GM19025 (cell line): ENCODE measurements at regions not wholly inside any gene's neighbourhood (a gene's known extent, or its start where the extent isn't known, plus 50 kb on each side); places are given as distances from the start of the nearest gene placed in this dataset.
A peak's percentile ranks its signal among the peaks of the same experiment; 100 is the strongest.
"Not testable (repeated sequence)": the region's sequence is repeated elsewhere in the genome, so short reads cannot be mapped to it uniquely, and the experiment has no call there.

Experiments used
- ATAC-seq: cut with Tn5 transposase; IDR thresholded peaks from one replicate; pipeline ENCODE4 v1.9.1; 2021; ENCODE audit warnings: mild to moderate bottlenecking, low read depth, moderate library complexity; ENCODE audit not compliant: unreplicated experiment

DNA sequence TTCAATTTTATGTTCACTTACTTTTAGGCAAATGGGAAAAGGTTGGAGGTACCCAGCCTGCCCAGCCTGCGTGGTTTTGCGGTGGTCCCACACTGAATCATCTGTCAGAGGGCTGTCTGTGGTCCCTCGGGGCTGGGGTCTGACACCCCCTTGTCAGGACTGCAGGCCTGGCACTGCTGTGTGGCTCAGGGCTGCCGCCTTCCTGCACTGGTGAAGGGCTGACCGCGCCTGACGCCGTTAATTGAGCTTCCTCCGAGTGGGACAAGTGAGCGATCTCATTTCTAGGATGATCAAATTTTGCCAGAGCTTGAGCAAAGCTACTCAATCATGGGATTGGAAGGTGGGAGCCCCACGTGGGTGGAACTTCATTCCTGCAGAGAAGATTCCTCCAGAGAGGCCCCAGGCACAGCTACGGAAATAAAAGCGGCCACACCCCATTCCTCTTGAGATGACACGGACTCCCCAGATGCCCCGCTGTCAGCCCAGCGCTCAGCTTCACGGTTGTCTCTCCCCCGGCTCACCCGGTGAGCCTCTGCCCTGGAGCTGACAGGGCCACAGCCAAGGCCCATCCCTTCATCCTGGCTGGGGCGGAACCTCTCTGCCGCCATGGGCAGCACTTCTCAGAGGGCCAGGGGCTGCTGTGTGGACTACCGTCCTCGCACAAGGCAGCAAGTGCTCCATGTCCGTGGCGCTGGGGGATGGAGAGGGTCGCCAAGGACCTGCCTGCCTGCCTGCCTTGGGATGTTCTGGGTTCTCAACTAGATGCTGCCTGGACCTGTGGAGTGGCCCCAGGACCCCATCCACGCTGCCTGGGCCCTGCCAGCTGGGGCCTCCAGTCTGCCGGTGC lies 215.5 kb upstream of the SGCG start:
- not testable (repeated sequence) for ATAC-seq

DNA sequence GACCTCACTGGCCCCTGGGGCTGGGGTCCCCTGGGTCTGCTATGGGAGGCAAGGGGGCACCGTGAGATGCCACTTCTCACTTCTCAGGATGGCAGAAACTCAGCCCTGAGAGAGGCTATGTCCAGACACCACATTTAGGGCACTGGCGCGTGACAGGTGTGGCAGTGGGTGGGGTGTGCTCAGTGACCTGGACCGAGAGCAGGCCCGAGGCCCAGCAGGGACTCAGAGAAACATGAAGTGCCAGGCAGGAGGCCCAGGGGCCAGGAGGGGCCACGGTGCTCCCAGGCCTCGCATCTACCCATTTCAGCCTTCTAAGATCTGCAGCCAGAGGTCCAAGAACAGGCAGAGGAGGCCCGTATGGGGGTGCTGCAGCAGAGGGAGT lies 214.9 kb upstream of the SGCG start:
- ATAC-seq, result not testable (repeated sequence)

DNA sequence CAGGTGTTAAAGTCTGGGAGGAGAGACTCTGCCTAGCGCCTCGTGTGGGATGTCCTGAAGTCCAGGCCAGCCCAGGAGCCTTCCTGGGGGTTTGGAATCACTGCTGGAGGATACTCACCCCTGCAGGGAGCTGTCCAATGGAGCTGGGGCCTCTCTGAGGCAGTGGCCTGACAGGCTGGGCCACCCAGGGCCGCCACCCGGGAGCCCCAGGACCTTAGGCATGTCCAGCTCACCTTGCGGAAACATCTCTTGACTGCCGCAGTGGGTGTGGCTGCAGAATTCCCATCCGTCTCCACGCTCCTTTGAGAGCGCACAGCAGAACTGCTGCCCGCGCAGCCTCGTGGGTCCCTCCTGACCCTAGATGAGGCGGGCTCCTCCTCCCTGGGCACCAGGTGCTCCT lies 214.0 kb upstream of the SGCG start:
- ATAC-seq, result not testable (repeated sequence)

DNA sequence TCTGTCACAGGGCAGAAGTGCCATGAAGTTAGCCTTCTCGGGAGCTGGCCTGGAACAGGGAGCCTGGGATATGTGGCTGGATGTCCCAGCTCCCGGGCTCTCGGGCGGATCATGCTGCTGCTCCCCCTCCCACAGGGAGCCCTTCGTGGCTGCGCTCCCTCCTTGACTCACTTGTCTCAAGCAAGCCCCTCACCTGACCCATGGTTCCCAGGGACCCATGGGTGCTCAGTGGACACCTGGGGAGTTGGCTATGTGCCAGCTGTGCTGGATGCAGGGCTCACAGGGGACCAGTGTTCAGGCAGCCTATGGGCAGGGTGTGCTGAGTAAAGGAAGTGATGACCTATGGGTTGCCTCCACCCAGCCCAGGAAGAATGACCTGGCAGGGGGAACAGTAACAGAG lies 213.1 kb upstream of the SGCG start:
- ATAC-seq, result no peak

DNA sequence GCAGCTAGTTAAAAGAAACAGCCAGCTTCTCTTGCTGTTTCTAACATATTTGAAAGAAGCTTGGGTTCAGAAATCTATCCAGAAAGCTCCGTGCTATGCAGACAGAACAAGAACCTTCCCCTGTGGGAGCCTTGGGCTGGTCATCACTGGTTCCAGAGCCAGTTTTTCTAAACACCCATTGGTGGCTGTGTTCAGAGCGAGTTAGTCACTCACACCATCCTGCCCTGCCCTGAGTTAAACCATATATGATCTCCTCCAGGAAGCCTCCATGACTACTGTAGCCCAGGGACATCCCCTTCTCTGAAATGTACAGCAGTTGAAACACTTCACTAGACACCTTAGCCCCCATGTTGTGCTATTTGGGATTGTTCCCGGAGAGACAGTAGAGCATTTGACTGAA lies 200.8 kb upstream of the SGCG start:
- no peak for ATAC-seq

DNA sequence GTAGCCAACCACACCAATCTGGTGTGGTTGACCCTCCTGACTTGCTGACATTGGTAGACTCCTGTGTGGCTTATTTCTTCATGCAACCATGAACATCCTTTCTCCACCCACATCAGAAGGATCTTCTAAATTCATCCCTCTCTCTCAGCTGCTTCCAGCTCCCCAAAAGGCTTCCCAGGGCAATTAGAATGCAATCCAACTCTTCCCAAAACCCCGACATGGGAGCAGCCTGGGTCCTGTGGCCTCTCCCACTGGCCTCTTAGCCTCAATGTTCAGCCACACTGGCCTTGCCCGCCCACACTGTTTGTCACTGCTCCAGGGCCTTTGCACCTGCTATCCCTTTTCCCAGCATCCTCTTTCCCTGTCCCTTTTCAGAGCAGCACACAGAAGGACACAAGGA lies 199.8 kb upstream of the SGCG start:
- ATAC-seq, result no peak

DNA sequence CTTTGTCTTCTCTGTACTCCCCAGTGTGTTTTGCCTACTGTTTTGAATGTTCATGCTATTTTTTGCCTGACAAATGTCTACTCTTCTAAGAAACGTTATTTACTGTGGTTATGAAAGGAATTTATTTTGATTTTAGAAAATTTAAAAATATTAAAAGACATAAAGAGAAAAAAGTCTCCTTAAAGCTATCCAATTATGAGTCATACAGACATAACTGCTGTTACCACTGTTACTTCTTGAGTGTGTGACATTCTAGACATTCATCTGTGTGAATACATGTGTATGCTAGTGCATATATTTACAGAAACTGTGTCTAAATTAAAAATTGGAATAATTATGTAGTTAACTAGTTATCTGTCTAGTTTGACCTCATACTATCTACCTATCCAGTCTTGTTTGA lies 187.6 kb upstream of the SGCG start:
- no peak for ATAC-seq

DNA sequence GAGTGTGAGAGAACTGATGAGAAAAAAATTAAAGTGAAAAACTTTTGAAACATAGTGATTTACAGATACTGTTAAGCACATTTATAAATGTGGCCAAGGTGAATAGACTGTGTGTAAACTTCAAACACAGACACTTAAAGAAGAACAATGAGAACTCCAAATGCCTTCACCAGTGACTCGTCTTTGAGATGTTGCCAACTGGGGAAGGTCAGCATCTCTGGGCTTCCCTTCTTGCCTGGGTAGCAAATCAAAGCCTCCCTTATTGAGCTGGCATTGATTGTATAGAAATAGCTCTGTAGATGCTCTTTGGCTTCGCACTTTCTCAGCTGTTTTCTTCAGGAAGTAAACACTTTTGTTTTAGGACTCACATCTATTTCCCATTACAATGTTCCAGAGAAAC lies 177.3 kb upstream of the SGCG start:
- no peak for ATAC-seq

DNA sequence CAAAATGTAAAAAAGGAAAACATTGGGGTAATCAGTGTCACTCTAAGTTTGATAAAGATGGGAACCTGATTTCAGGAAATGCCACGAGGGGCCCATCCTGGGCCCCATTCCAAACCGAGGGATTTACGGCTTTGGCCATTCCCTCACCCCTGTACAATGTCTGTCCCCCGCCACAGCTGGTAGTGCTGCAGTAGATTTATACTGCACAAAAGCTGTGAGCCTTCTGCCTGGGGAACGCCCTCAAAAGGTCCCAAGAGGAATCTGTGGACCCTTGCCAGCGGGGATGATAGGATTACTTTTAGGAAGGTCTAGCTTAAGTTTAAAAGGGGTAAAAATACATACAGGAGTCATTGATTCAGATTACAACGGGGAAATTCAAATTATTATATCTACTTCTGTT lies 173.4 kb upstream of the SGCG start:
- no peak for ATAC-seq

DNA sequence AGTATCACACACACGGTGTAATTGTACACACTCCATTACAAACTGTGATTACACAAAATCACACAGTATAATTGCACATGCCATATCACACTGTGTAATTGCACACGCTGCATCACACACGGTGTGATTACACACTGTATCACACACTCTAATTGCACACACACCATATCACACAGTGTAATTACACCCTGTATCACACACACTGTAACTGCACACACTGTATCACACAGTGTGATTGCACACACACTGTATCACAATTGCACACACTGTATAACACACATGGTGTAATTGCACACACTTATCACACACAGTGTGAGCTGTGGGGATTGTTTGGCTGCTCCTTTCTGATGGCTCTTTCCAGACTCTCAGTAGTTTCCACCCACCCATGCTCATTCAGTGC lies 162.6 kb upstream of the SGCG start:
- ATAC-seq, result no peak

DNA sequence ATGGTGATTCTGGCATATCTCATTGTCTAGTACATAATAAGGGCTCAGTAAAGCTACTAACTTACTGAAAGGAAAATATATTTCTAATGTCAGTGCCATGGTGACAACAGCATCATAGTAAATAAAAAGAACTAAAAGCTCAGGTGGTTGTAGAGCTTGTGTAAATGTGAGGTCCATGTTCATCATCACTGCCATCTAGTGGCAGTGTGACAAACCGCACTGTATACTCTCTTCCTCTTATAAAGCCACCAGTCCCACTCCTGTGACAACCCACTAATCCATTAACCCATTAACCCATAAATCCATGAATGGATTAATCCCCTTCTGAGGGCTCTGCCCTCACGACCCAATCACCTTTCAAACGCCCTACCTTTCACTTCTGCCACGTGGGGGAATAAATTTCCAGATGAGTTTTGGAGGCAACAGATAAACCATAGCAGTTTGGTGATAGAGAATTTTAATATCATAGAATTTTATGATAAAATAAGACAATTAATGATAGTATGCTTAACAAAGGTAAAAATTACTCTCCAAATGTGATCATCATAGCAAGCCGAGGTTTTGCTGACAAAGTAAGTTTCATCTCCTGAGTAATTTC lies 160.4 kb upstream of the SGCG start:
- ATAC-seq, result peak; percentile 92

DNA sequence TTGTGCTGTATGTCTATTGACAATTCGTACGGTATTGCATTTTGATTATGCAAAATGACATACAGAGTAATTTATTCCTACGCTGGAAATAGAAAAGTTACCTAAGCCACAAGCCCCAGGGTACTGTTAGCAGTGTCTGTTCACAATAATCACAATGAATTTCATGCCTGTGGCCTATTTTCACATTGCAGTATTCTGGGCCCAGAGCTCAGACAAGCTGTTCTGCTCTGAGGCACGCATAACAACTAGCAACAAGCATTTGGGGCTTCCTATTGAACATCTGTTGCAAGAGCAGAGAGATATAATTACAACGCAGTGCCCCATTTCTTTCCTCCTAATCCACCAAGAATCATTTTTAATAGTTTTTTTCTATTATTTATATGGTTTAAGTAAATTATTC lies 158.9 kb upstream of the SGCG start:
- ATAC-seq, result no peak

DNA sequence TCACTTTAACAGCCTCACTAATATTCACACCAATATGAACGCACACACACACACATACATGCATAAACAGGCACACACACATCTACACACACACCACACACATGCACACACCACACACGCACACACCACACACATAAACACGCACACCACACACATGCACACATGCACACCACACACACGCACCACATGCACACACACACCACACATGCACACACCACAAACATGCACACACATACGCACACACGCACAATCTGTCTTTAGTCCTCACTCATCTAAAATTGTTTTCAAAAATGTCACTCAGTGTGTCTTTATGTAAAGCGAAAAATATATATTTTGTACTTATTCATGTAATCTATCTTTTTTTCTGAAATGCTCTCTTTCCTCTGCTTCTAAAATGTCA lies 158.1 kb upstream of the SGCG start:
- no peak for ATAC-seq

DNA sequence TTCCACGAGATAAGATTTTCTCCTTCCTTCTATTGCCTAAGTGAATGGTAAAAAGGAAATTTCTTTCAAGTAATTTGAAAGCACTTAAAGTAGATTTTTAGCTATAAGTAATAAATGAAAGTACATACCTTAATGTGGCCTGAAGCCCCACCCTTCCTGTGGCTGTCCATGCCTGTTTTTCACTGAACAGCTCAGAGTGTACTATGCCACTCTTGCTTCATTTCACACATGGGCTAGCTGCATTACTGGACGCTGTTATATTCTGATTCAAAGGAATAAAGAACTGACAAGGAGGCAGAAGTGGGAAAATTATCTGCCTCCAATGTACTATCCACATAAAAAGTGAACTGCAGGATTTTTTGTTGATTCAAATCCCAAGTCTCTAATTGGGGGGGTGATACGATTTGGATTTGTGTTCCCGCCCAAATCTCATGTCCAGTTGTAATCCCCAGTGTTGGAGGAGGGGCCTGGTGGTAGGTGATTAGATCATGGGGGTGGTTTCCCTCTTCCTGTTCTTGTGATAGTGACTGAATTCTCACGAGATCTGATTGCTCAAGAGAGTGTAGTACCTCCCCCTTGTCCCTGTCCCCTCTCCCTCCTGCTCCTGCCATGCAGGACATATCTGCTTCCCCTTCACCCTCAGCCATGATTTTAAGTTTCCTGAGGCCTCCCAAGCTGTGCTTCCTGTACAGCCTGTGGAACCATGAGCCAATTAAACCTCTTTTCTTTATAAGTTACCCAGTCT lies 154.7 kb upstream of the SGCG start:
- no peak for ATAC-seq

DNA sequence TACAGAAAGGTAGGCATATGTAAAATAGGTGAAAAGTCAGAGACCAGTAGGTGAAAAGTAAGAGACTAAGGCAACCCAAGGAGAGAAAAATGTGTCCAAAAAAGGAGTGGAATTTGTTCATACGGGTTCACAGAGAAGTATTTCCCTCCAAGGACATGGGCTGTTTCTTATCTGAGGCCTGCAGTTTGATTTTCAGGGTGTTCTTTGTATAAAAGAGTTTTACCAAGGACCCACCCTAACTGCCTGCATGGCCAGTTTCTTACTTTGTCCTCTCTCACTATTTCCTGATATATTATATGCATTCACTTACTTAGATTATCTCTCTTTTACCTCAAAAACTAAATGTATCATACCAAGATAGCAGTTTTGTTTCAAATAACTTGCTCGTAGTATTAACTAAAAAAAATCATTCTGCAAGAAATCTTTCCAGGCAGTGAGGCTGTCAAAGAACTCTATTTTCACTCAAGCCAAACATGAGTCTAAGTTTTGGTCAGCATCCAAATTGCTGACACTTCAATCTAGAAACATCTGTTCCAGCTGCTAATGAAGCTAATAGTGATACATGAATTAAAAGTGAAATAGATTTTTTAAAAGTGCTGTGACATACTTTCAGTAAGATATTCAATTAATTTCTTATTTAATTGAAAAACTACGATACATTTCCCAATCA lies 141.4 kb upstream of the SGCG start:
- ATAC-seq, result no peak

DNA sequence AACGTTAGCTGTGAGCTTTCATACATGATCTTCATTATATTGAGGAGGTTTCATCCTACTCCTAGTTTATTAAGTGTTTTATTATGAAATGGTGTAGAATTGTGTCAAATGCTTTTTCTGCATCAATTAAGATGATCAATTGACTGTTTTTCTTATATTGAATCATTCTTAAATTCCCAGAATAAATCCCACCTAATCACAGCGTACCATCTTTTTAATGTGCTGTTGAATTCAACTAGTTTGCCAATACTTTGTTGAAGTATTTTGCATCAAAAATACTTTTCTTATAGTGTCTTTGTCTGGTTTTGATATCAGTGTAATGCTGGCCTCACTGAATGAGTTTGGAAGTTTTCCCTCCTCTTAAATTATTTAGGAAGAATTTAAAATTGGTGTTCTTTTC lies 138.6 kb upstream of the SGCG start:
- ATAC-seq, result no peak

DNA sequence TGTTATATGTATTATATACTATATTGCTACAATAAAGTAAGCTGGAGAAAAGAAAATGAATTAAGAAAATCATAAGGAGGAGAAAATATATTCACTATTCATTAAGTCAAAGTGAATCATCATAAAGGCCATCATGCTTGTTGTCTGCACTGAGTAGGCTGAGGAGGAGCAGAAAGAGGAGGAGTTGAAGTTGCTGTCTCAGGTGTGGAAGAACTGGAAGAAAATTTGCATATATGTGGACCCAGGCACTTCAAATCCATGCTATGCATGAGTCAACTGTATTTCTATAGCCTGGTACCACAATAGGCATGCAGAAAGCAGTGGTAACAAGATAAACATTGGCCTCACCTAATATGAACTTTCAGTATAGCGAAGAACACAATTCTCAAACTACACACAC lies 135.9 kb upstream of the SGCG start:
- ATAC-seq, result no peak

DNA sequence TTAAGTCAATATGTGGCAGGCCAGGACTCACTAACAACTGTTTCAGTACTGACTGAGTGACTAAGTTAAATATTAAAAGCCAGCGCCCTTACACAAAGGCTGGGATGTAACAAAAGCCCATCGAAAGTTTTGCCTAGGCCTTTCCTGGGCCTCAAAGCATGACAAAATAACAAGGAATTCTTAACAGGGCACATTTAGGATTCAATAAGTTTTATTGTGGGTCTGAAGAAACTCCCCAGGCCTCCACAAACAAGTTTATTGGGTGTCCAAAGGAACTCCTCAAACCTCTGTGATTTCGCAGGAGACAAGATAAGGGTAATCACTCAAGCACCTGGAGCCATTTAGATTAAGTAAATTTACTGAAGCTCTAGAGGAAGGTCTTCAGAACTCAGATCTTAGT lies 130.7 kb upstream of the SGCG start:
- no peak for ATAC-seq

DNA sequence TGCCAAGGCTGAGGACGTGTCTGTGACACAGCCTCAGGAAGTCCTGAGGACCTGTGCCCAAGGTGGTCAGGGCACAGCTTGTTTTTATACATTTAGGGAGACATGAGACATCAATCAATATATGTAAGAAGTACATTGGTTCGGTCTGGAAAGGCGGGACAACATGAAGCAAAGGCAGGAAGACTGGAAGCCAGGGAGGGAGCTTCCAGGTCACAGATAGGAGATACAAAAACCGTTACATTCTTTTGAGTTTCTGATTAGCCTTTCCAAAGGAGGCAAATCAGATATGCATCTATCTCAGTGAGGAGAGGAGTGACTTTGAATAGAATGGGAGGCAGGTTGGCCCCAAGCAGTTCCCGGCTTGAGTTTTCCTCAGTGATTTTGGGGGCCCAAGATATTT lies 127.1 kb upstream of the SGCG start:
- ATAC-seq, result not testable (repeated sequence)

DNA sequence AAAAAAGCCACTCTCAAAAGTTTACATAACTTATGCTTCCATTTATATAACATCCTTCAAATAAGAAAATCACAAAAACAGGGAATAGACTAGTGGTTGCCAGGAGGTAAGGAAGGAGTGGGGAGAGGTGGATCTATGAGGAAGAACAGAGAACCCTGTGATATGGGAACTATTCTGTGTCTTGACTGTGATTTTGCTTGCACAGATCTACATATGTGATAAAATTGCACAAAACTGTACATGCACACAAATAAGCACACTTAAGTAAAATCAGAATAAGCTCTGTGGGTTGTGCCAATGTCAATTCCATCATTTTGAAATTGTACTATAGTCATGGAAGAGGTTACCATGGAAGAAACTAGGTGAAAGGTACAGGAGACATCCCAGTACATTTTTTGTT lies 121.6 kb upstream of the SGCG start:
- ATAC-seq, result no peak

DNA sequence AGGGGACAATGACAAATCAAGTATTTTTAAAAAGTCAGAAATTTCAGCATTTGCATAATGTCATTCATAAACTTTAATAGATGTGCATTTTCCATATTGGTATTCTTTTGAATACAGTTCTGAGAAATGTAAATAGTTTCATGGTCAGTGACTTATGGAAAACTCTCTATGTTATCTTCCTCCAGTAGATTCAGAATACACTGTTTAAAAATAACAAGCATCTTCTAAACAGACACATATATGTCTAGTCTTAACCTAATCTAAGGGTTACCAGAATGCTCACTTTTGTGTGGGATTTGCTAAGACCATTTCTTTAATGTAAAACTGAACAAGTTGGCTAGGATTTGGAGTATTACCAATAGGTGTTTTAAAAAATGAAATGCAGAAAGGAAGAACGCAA lies 119.8 kb upstream of the SGCG start:
- ATAC-seq, result no peak
